ENCODE measurements at regions not wholly inside any gene's neighbourhood (a gene's known extent, or its start where the extent isn't known, plus 50 kb on each side); places are given as distances from the start of the nearest gene placed in this dataset.

GRCh38 chr18:79583426-79583825 is 96.2 kb upstream of the CTDP1 start:
- TF ChIP-seq TAF1 (conservative IDR thresholded peaks at IDR 0.05) (no peak), EGR1 (IDR thresholded peaks at IDR 0.05; ENCODE audit: low read depth in 2 of 2) (no peak)

Data from liver (tissue), 2 donors.